VCaP (cell line): ENCODE measurements at regions not wholly inside any gene's neighbourhood (a gene's known extent, or its start where the extent isn't known, plus 50 kb on each side); places are given as distances from the start of the nearest gene placed in this dataset.

ENCODE experiments used
- H3K27ac ChIP-seq: fragments of 450-650 bp; 2 replicates; pipeline ENCODE4 v1.5.1; 2017
- CTCF ChIP-seq: fragments of 450-650 bp; conservative IDR thresholded peaks from 2 replicates; pipeline ENCODE4 v1.5.1; 2017; ENCODE audit warnings: mild to moderate bottlenecking, moderate library complexity

GRCh38 chr6:141406761-141407160, 726.0 kb upstream of the GJE1 start:
- TF ChIP-seq CTCF, result no peak
- no peak overlapping the region for H3K27ac ChIP-seq

- peak overlapping the region; percentile 26; the same call in 1 of the 2 replicates for H3K27ac ChIP-seq
- no peak for TF ChIP-seq CTCF
Measured at GRCh38 chr6:141403827-141404226, 728.9 kb upstream of the GJE1 start.

- TF ChIP-seq CTCF, result no peak
- peak overlapping the region; percentile 26; the same call in 1 of the 2 replicates for H3K27ac ChIP-seq
Measured at GRCh38 chr6:141403103-141403502, 729.6 kb upstream of the GJE1 start.

GRCh38 chr6:141402489-141402888, 730.2 kb upstream of the GJE1 start:
- H3K27ac ChIP-seq, result peak overlapping the region; percentile 26; the same call in 1 of the 2 replicates

GRCh38 chr6:141401851-141402250, 730.9 kb upstream of the GJE1 start:
- no peak for TF ChIP-seq CTCF

More at GRCh38 chr6:141402489-141402888, 730.2 kb upstream of the GJE1 start:
- no peak for TF ChIP-seq CTCF

GRCh38 chr6:141401168-141401567, 731.6 kb upstream of the GJE1 start:
- TF ChIP-seq CTCF, result no peak
- no peak overlapping the region for H3K27ac ChIP-seq

More at GRCh38 chr6:141401851-141402250, 730.9 kb upstream of the GJE1 start:
- H3K27ac ChIP-seq, result peak overlapping the region; percentile 26; the same call in 1 of the 2 replicates

- H3K27ac ChIP-seq, result no peak overlapping the region
- TF ChIP-seq CTCF, result no peak
Measured at GRCh38 chr6:141398949-141399348, 733.8 kb upstream of the GJE1 start.
